Glutamatergic neuron (in vitro differentiated cells): ENCODE measurements at regions not wholly inside any gene's neighbourhood (a gene's known extent, or its start where the extent isn't known, plus 50 kb on each side); places are given as distances from the start of the nearest gene placed in this dataset.

ENCODE experiments used
- DNase-seq: peaks from one replicate; pipeline ENCODE4 v3.0.0; 2022
- H3K27ac Mint-ChIP-seq: one replicate; pipeline ENCODE4 v1.8.0; 2020; ENCODE audit warnings: mild to moderate bottlenecking, mixed read lengths, inconsistent platforms; ENCODE audit not compliant: unreplicated experiment
- H3K27me3 Mint-ChIP-seq: one replicate; pipeline ENCODE4 v1.8.0; 2020; ENCODE audit warnings: mild to moderate bottlenecking, moderate library complexity, mixed read lengths, inconsistent platforms; ENCODE audit not compliant: unreplicated experiment
- H3K36me3 Mint-ChIP-seq: one replicate; pipeline ENCODE4 v1.8.0; 2020; ENCODE audit warnings: mild to moderate bottlenecking, mixed read lengths, inconsistent platforms; ENCODE audit not compliant: unreplicated experiment
- H3K4me1 Mint-ChIP-seq: one replicate; pipeline ENCODE4 v1.8.0; 2020; ENCODE audit warnings: mild to moderate bottlenecking, low read depth, mixed read lengths, inconsistent platforms; ENCODE audit not compliant: unreplicated experiment
- H3K4me3 Mint-ChIP-seq: one replicate; pipeline ENCODE4 v1.8.0; 2020; ENCODE audit warnings: mild to moderate bottlenecking, mixed read lengths, inconsistent platforms; ENCODE audit not compliant: unreplicated experiment
- H3K9me3 Mint-ChIP-seq: one replicate; pipeline ENCODE4 v1.8.0; 2020; ENCODE audit warnings: mild to moderate bottlenecking, moderate library complexity, mixed read lengths, inconsistent platforms; ENCODE audit not compliant: unreplicated experiment
- TF ChIP-seq, protein P1 (sequence below): fragments of 200-600 bp; sonication (generic); IDR thresholded peaks from one replicate; pipeline ENCODE4 v1.5.0; 2021; ENCODE audit not compliant: partially characterized antibody, unreplicated experiment

DNA sequence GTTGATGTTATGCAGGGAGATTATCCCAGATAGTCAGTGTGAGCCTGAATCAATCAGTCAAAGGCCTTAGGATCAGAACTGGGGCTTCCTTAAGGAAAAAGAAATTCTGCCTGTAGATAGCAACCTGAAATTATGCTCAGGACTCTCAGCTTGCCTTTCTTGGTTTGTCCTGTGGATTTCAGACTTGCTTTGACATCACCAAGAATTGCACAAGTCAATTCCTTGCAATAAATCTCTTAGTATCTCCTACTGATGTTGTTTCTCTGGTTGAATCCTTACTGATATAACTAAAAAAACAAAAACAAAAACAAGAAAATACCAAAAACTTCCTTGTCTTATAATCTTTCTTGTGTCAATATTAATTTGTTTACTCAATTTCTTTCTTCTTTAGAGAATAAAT is 258.9 kb upstream of the TCF21 start:
- no peaks in the 10 kb centered on the region for H3K9me3 Mint-ChIP-seq
- H3K27me3 Mint-ChIP-seq: no peaks in the 10 kb centered on the region
- TF ChIP-seq, protein P1, sequence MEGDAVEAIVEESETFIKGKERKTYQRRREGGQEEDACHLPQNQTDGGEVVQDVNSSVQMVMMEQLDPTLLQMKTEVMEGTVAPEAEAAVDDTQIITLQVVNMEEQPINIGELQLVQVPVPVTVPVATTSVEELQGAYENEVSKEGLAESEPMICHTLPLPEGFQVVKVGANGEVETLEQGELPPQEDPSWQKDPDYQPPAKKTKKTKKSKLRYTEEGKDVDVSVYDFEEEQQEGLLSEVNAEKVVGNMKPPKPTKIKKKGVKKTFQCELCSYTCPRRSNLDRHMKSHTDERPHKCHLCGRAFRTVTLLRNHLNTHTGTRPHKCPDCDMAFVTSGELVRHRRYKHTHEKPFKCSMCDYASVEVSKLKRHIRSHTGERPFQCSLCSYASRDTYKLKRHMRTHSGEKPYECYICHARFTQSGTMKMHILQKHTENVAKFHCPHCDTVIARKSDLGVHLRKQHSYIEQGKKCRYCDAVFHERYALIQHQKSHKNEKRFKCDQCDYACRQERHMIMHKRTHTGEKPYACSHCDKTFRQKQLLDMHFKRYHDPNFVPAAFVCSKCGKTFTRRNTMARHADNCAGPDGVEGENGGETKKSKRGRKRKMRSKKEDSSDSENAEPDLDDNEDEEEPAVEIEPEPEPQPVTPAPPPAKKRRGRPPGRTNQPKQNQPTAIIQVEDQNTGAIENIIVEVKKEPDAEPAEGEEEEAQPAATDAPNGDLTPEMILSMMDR: no peak
- no peak overlapping the region for H3K4me3 Mint-ChIP-seq
- H3K4me1 Mint-ChIP-seq: no peaks in the 10 kb centered on the region
- no peak for DNase-seq
- H3K27ac Mint-ChIP-seq: no peak overlapping the region
- H3K36me3 Mint-ChIP-seq: no peaks in the 10 kb centered on the region

DNA sequence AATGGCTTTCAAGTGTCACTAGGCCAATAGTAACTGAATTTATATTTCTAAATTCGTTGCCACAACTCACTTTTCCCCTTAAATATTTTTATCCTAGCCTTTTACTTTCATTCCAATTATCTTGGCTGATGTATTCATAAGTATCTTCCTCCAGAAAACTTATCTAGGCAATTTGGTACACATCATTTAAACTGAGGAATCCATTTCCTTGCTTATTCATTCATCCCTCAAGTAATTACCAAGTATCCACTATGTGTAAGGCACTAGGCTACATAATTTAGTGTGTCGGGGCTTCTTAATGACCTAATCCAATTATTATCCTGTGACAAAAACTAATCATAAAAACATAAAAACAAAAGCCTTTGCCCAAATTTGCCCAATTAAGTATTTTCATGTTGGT is 258.3 kb upstream of the TCF21 start:
- H3K4me3 Mint-ChIP-seq: no peak overlapping the region
- H3K27me3 Mint-ChIP-seq: no peaks in the 10 kb centered on the region
- TF ChIP-seq, protein P1: no peak
- peaks cover 4% of the 10 kb centered on the region for H3K4me1 Mint-ChIP-seq
- H3K27ac Mint-ChIP-seq: no peak overlapping the region
- no peak for DNase-seq
- H3K36me3 Mint-ChIP-seq: no peaks in the 10 kb centered on the region
- no peaks in the 10 kb centered on the region for H3K9me3 Mint-ChIP-seq

DNA sequence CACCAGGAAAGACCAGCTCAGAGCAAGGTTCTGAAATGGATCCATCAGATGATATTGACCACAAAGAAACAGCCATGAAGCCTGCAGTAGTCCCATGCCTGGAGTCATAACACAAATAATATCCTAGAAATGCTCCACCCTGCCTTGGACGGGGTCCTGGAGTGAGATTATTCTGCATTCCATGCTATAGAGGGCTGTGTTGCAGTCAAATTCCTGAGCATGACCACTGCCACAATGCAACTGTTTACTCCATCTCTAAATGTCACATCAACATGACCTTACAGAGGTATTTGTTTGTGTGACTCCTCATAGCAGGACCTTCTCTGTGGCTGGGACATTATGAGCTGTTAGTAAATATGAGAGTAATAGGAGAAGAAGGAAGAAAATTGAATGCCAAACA is 257.5 kb upstream of the TCF21 start:
- TF ChIP-seq, protein P1: no peak
- H3K27me3 Mint-ChIP-seq: no peaks in the 10 kb centered on the region
- DNase-seq: no peak

DNA sequence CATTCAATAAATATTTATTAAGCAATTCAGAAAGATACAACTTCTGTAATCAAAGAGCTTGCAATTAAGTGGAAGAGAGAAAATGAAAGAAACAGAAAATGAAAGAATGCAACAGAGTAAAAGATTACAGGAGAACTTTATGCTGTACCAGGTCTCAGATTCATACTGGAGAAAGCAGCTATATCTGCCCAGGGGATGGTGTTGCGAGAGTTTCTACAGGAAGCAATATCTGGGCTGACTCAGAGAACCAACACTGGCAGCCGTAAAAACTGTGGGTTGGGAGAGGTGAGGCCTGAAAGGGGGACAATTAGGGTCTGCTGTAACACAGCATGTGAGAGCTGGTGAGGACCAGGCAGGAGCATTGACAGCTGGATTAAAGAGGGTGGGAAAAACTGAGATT is 256.7 kb upstream of the TCF21 start:
- TF ChIP-seq, protein P1: no peak
- Mint-ChIP-seq H3K27me3 (no peaks in the 10 kb centered on the region), H3K4me3 (no peak overlapping the region), H3K4me1 (peaks cover 5% of the 10 kb centered on the region), H3K36me3 (no peaks in the 10 kb centered on the region), H3K9me3 (no peaks in the 10 kb centered on the region), H3K27ac (no peak overlapping the region)
- no peak for DNase-seq

More for the DNA sequence above, 257.5 kb upstream of the TCF21 start:
- Mint-ChIP-seq H3K4me3 (no peak overlapping the region), H3K9me3 (no peaks in the 10 kb centered on the region), H3K36me3 (no peaks in the 10 kb centered on the region), H3K27ac (no peak overlapping the region), H3K4me1 (peaks cover 5% of the 10 kb centered on the region)

DNA sequence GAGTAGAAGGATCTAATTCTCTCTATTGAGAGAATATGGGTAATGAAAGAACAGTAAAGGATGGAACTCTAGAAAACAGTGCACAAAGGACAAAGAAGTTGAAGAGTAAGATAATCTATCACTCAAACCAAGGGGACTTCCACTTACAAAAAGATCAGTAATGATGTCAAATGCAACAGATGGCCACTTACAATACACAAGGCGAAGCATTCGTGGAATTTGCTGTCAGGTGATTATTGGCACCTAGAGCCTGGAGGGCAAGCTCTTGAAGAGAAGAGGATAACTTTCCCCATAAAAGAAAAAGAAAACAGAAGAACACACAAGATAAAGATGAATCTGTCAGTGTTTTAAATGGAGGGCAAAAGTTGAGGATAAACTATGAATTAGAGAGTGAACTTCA is 256.0 kb upstream of the TCF21 start:
- Mint-ChIP-seq H3K4me3 (no peak overlapping the region), H3K36me3 (no peaks in the 10 kb centered on the region), H3K27me3 (no peaks in the 10 kb centered on the region), H3K9me3 (no peaks in the 10 kb centered on the region), H3K4me1 (peaks cover 5% of the 10 kb centered on the region), H3K27ac (no peak overlapping the region)
- DNase-seq: no peak
- TF ChIP-seq, protein P1: no peak
